Prostate gland (tissue), 2 donors: ENCODE measurements at regions not wholly inside any gene's neighbourhood (a gene's known extent, or its start where the extent isn't known, plus 50 kb on each side); places are given as distances from the start of the nearest gene placed in this dataset.

ENCODE experiments used
- CTCF ChIP-seq, 4 experiments: fragments of 200-600 bp in 2 of 4; fragments of 450-650 bp in 2 of 4; sonication (generic) in 2 of 4; IDR thresholded peaks; 1 replicate in 3 of 4; 2 replicates in 1 of 4; pipeline ENCODE4 v1.5.1; 2016 to 2019; ENCODE audit warnings: antibody characterized with exemption in 4 of 4, mild to moderate bottlenecking in 2 of 4, moderate library complexity in 2 of 4
- POLR2A ChIP-seq: fragments of 450-650 bp; IDR thresholded peaks from one replicate; pipeline ENCODE4 v1.6.1; 2016; ENCODE audit warnings: antibody characterized with exemption, mild to moderate bottlenecking

- no peak for TF ChIP-seq CTCF (IDR thresholded peaks at IDR 0.05)
- no peak for TF ChIP-seq POLR2A
These were observed 90.3 kb upstream of the SFMBT2 start for GRCh38 chr10:7501157-7501556.
